MV-4-11 (cell line): ENCODE measurements at regions not wholly inside any gene's neighbourhood (a gene's known extent, or its start where the extent isn't known, plus 50 kb on each side); places are given as distances from the start of the nearest gene placed in this dataset.
A peak's percentile ranks its signal among the peaks of the same experiment; 100 is the strongest.
"Not testable (repeated sequence)": the region's sequence is repeated elsewhere in the genome, so short reads cannot be mapped to it uniquely, and the experiment has no call there.

Source experiments
- DNase-seq: peaks from one replicate; lab custom pipeline; 2025; lab: John Stamatoyannopoulos, UW

GRCh38 chr5:56659971-56660370 lies 155.4 kb upstream of the MAP3K1 start:
- no peak for DNase-seq

DNA sequence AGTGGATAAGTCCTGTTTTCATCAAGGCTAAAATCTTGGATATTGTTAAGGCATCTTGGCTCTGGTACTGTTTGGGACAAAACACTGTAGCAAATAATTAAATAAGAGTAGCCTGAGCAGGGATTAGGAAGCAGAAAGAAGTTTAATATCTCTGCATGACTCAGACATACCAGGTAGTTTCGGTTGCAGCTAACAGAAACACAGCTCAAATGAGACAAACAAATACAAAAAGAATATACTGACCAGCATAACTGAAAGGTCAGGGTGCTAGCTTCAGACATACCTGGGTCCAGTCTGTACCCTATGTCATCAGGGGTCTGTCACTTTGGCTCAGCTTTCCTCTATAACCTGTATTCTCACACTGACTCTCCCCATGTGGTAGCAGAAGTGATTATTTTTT lies 156.4 kb upstream of the MAP3K1 start:
- no peak for DNase-seq

- DNase-seq: no peak
These were observed 158.3 kb upstream of the MAP3K1 start for GRCh38 chr5:56656846-56657726.

- no peak for DNase-seq
These were observed 163.5 kb upstream of the MAP3K1 start for GRCh38 chr5:56651893-56652292.

DNA sequence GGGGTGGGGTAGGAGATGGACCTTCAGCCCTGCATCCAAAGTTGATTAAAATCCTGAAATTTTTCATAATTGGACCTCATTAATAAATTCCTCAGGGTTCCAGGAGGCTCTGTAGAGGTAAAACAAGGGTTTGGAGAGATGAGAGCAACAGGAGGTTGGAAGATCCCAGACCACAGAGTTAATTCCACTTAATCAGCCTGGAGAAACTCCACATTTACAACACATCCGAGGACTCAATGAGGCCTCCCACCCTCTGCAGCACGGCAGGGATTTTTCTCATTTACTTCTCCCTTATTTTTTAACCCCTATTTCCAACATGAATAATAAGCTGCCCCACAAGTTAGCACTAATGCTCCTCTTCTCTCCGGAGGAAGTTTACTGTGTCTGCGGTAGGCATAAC lies 165.0 kb upstream of the MAP3K1 start:
- no peak for DNase-seq

- no peak for DNase-seq
These were observed 165.8 kb upstream of the MAP3K1 start for GRCh38 chr5:56649569-56649968.

DNA sequence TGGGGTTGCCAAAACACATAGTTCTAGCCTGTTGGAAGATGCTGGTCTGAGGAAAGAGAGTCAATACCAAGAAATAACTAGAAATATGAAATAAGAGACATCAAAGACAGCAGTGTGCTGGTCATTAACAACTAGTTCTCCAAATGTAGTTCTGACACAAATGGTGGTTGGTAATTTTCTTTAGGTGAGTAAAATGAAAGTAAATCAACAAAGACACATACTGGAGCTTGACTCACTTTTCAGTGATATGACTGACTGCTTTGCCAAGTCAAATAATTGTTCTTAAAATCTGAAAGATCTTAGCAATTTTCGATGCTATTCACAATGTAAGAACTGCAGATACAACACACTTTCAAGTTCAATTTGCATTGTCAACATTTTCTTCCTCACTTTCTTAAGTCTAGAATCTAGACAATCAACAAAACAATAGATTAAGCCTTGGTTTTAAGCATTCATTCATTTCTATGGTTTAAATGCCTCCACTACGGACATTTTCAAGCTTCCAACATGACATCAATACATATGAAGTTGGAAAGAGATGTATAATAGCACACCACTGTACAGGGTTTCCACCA lies 166.8 kb upstream of the MAP3K1 start:
- DNase-seq: no peak

- no peak for DNase-seq
These were observed 168.1 kb upstream of the MAP3K1 start for GRCh38 chr5:56647099-56647850.

DNA sequence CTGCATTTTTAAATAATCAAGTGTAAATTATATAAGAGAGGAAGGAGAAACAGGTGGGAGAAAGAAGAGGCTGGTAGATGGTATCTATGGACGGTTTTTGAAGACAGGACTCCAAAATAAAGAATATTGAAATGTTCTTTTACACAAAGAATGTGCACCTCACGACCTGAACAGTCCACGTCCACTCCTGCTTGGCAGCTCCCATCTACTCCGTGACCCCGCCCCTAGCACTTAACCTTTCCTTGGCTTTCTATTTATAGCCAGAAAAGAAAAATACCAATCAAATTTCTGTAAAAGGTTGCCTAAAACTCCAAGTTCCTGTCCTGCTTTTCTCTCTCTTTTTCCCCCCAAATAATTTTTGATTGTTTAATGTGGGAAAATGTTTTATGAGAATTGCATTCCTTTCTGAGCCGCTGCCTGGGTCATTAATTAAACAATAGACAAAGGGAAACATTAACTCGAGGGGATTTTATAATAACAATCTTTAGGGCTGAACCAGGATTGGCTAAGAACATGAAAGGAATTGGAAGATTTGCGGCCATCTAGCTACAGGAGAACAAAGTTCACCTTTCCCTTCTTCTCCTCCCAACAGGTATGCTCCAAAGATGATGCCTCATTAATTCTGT lies 173.6 kb upstream of the MAP3K1 start:
- DNase-seq: no peak

- DNase-seq: peak; percentile 84
These were observed 174.5 kb upstream of the MAP3K1 start for GRCh38 chr5:56640763-56641406.

GRCh38 chr5:56639476-56639875 lies 175.9 kb upstream of the MAP3K1 start:
- DNase-seq: peak; percentile 58

- no peak for DNase-seq
These were observed 176.5 kb upstream of the MAP3K1 start for GRCh38 chr5:56638768-56639238.

DNA sequence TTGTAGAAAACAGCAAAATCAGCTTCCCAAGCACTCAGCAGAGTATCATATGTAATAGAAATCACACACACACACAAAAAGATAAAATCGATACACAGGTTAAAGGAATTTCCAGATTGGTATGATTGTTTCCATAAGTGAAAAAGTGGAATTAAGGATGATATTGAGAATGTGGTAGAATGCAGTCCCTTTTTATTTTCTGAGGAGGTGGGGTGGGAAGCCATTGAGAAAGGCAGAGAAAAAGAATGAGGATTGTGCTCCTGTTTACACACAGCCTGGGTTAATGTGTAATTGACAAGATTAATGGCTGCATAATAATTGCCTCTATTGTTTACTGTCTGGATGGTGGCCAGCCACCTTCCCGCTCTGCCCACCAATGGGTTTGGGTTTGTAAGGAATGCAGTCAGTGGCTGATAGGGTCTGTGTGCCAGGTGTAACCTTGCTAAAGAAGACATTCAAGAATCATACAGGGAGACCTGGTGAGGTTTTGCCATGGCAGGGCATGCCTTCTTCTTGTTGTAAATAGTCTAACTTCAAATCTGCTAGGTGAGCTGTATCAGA lies 177.2 kb upstream of the MAP3K1 start:
- DNase-seq: no peak

- DNase-seq: no peak
These were observed 177.9 kb upstream of the MAP3K1 start for GRCh38 chr5:56637321-56637920.

DNA sequence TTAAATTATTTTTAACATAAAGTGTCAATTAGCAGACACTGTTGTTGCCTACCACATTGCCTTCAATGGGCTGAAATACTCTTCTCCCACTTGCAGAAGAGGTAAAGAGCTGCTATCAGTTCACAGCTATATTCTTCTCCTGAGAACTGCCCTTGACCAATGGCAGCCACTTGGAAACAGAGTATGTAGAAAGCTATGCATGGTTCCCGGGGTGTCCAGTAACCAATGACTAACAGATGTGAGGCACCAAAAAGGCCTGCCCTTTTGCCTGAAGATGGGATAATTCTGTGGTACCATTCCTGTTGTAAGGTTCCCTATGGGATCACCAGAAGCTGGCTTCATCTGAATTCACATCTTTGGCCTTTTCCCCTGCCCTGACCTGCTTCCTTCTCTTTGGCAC lies 181.4 kb upstream of the MAP3K1 start:
- DNase-seq: no peak

DNA sequence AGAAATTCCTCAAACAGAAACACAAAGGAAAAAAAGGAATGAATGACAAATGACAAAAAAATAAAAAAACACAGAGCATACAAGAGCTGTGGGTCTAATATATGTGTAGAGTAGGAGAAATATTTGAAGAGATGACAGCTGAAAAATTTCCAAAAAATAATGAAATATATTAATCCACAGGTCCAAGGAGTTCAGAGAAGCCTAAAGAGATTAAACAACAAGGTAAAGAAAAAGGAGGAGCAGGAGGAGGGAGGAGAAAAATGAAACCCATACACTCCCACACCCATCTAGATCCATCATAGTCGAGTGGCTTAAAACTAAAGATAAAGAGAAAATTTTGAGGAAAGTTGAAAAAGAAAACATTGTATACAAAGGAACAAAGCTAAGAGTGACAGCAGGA lies 182.4 kb upstream of the MAP3K1 start:
- DNase-seq: no peak

- no peak for DNase-seq
These were observed 183.2 kb upstream of the MAP3K1 start for GRCh38 chr5:56632199-56632598.

DNA sequence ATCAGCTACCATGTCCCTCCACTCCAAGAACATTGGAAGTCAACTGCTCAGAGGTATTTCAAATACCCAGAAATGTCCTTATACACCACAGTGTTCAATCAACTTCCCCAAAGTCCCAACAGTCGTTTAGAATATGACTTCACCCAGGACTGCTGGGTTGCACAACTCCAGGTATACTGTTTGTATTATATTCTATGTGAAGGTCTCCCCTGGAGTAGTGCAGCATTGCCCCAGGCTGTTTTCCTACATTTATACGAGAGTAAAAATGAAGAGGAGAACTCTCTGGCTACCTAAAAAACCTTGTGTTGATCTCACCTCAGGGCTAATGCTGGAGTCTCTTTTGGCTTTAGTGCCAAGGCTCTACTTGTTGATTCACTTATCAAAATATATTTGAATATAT lies 183.6 kb upstream of the MAP3K1 start:
- peak; percentile 32 for DNase-seq

DNA sequence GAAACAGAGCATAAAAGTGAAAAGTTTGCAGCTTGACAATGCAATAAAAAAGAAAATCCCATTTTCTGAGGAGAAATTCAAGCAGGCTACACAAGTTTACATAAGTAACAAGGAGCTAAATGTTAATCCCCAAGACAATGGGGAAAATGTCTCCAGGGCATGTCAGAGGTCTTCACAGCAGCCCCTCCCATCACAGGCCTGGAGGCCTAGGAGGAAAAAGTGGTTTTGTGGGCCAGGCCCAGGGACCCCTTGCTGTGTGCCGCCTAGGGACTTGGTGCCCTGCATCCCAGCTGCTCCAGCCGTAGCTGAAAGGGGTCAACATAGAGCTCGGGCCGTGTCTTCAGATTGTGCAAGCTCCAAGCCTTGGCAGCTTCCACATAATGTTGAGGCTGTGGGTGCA lies 186.7 kb upstream of the MAP3K1 start:
- DNase-seq: not testable (repeated sequence)

GRCh38 chr5:56625541-56625940 lies 189.8 kb upstream of the MAP3K1 start:
- no peak for DNase-seq

DNA sequence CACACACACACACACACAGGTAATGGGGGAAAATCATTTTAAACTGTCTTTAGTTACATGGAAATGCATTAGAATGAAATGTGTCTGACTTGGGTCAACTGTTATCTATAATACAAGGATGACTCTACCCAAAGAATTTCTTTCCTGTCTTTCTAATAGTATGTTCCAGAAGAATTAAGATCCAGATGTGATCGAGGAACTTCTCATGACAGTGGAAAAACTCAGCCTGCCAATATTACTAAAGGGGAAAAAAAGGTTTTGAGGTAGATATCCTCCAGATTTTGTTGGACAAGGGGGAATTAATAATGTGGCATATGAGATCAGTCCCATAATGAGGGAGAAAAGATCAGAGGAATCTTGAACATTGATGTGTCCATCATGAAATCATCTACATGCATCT lies 190.6 kb upstream of the MAP3K1 start:
- DNase-seq: no peak
